ENCODE measurements at regions not wholly inside any gene's neighbourhood (a gene's known extent, or its start where the extent isn't known, plus 50 kb on each side); places are given as distances from the start of the nearest gene placed in this dataset.

- Histone ChIP-seq H3K36me3 (ENCODE audit: control insufficient read depth in 2 of 2, extremely low read depth in 1 of 2, insufficient read depth in 2 of 2, low read length in 2 of 2) (no peaks in the 10 kb centered on the region), H2AFZ (ENCODE audit: low read depth, low read length) (no peak overlapping the region), H3K9me3 (replicated peaks; ENCODE audit: control insufficient read depth, insufficient read depth, low read length) (no peaks in the 10 kb centered on the region), H3K4me3 (replicated peaks in 1 of 3; ENCODE audit: insufficient read depth in 1 of 3, low read depth in 1 of 3, low read length in 3 of 3) (no peak overlapping the region), H3K9ac (replicated peaks; ENCODE audit: extremely low read depth, insufficient read depth, low read length) (no peak overlapping the region), H4K20me1 (replicated peaks; ENCODE audit: control insufficient read depth, extremely low read depth, insufficient read depth, low read length) (no peaks in the 10 kb centered on the region), H3K27me3 (ENCODE audit: control insufficient read depth in 2 of 2, insufficient read depth in 2 of 2, low read length in 2 of 2) (no peaks in the 10 kb centered on the region), H3K4me2 (ENCODE audit: insufficient read depth, low read length) (no peak overlapping the region), H3K9me1 (replicated peaks; ENCODE audit: control insufficient read depth, extremely low read depth, insufficient read depth, low read length) (no peaks in the 10 kb centered on the region), H3K4me1 (ENCODE audit: control insufficient read depth, extremely low read depth, insufficient read depth, low read length) (no peaks in the 10 kb centered on the region), H3K27ac (ENCODE audit: insufficient read depth, low read depth, low read length) (no peak overlapping the region), H3K79me2 (ENCODE audit: control insufficient read depth, insufficient read depth, low read length) (no peaks in the 10 kb centered on the region)
- no TSS peak for BruUV-seq (replicated peaks)
- intact Hi-C loops (cut with micrococcal nuclease) (no loop called here), dilution Hi-C loops (cut with MboI; ENCODE audit: extremely low pct_ligation_motif_present, low sequenced_read_pairs) (no loop called here)
- TF ChIP-seq EZH2 (IDR thresholded peaks at IDR 0.05; ENCODE audit: borderline replicate concordance, low read depth, low read length, severe bottlenecking): no peak
- TF ChIP-seq POLR2A (IDR thresholded peaks at IDR 0.05; ENCODE audit: low read depth, low read length): no peak
- no peak for TF ChIP-seq MYC (IDR thresholded peaks at IDR 0.05; ENCODE audit: low read depth, low read length)
- TF ChIP-seq MAX (IDR thresholded peaks at IDR 0.05; ENCODE audit: insufficient read depth, insufficient read length): no peak
- TF ChIP-seq JUN (IDR thresholded peaks at IDR 0.05; ENCODE audit: borderline replicate concordance, insufficient read depth, insufficient read length, low read depth): no peak
- TF ChIP-seq POLR2AphosphoS5 (IDR thresholded peaks at IDR 0.05; ENCODE audit: insufficient read depth, low read depth, low read length): no peak
- no peak for TF ChIP-seq FOS (IDR thresholded peaks at IDR 0.05; ENCODE audit: borderline replicate concordance, insufficient read depth, low read length)
- ChIA-PET CTCF (no interaction called here), POLR2A (no interaction called here)
- no peak for FAIRE-seq
- DNase-seq (ENCODE audit: low read depth, low spot score): no peak
These were observed 126.8 kb upstream of the PTPN3 start for GRCh38 chr9:109624896-109625295.

- Histone ChIP-seq H3K4me1 (ENCODE audit: control insufficient read depth, extremely low read depth, insufficient read depth, low read length) (no peaks in the 10 kb centered on the region), H3K27ac (ENCODE audit: insufficient read depth, low read depth, low read length) (no peak overlapping the region), H3K4me3 (replicated peaks in 1 of 3; ENCODE audit: insufficient read depth in 1 of 3, low read depth in 1 of 3, low read length in 3 of 3) (no peak overlapping the region), H3K27me3 (ENCODE audit: control insufficient read depth in 2 of 2, insufficient read depth in 2 of 2, low read length in 2 of 2) (no peaks in the 10 kb centered on the region), H3K9ac (replicated peaks; ENCODE audit: extremely low read depth, insufficient read depth, low read length) (no peak overlapping the region), H3K9me3 (replicated peaks; ENCODE audit: control insufficient read depth, insufficient read depth, low read length) (no peaks in the 10 kb centered on the region), H3K4me2 (ENCODE audit: insufficient read depth, low read length) (no peak overlapping the region), H3K79me2 (ENCODE audit: control insufficient read depth, insufficient read depth, low read length) (no peaks in the 10 kb centered on the region), H2AFZ (ENCODE audit: low read depth, low read length) (no peak overlapping the region), H3K36me3 (ENCODE audit: control insufficient read depth in 2 of 2, extremely low read depth in 1 of 2, insufficient read depth in 2 of 2, low read length in 2 of 2) (no peaks in the 10 kb centered on the region), H4K20me1 (replicated peaks; ENCODE audit: control insufficient read depth, extremely low read depth, insufficient read depth, low read length) (no peaks in the 10 kb centered on the region), H3K9me1 (replicated peaks; ENCODE audit: control insufficient read depth, extremely low read depth, insufficient read depth, low read length) (no peaks in the 10 kb centered on the region)
- no peak for TF ChIP-seq POLR2A (IDR thresholded peaks at IDR 0.05; ENCODE audit: low read depth, low read length)
- TF ChIP-seq FOS (IDR thresholded peaks at IDR 0.05; ENCODE audit: borderline replicate concordance, insufficient read depth, low read length): no peak
- no peak for TF ChIP-seq MAX (IDR thresholded peaks at IDR 0.05; ENCODE audit: insufficient read depth, insufficient read length)
- TF ChIP-seq EZH2 (IDR thresholded peaks at IDR 0.05; ENCODE audit: borderline replicate concordance, low read depth, low read length, severe bottlenecking): no peak
- TF ChIP-seq JUN (IDR thresholded peaks at IDR 0.05; ENCODE audit: borderline replicate concordance, insufficient read depth, insufficient read length, low read depth): no peak
- no peak for TF ChIP-seq GATA2 (IDR thresholded peaks at IDR 0.05; ENCODE audit: insufficient read depth, insufficient read length, low read depth, low read length)
- TF ChIP-seq MYC (IDR thresholded peaks at IDR 0.05; ENCODE audit: low read depth, low read length): no peak
- no peak for TF ChIP-seq CTCF (IDR thresholded peaks at IDR 0.05; ENCODE audit: extremely low read depth in 1 of 2, insufficient read depth in 1 of 2, low read depth in 1 of 2, low read length in 2 of 2)
- no peak for TF ChIP-seq POLR2AphosphoS5 (IDR thresholded peaks at IDR 0.05; ENCODE audit: insufficient read depth, low read depth, low read length)
- ChIA-PET CTCF (no interaction called here), POLR2A (no interaction called here)
- no peak for DNase-seq (ENCODE audit: low read depth, low spot score)
- dilution Hi-C loops (cut with MboI; ENCODE audit: extremely low pct_ligation_motif_present, low sequenced_read_pairs) (no loop called here), intact Hi-C loops (cut with micrococcal nuclease) (no loop called here)
- no peak for FAIRE-seq
- BruUV-seq (replicated peaks): no TSS peak
These were observed 128.9 kb upstream of the PTPN3 start for GRCh38 chr9:109627042-109627441.

All from endothelial cell of umbilical vein (primary cell).